IMR-90 (cell line): ENCODE measurements at regions not wholly inside any gene's neighbourhood (a gene's known extent, or its start where the extent isn't known, plus 50 kb on each side); places are given as distances from the start of the nearest gene placed in this dataset.
A peak's percentile ranks its signal among the peaks of the same experiment; 100 is the strongest.

Source experiments
- ATAC-seq: fragments of 200-7000 bp; cut with Tn5 transposase; 2 replicates; pipeline ENCODE4 v1.9.1; 2020; ENCODE audit warnings: low read depth, mild to moderate bottlenecking, moderate library complexity
- BruUV-seq: library from RNA; stranded (reverse); fragments of 400-500 nt; replicated peaks from 2 replicates; lab custom pipeline; 2021; lab: Mats Ljungman, UMichigan
- CTCF ChIA-PET: fragments of 300-600 bp; formaldehyde crosslinking; extraction: SDS; loops from one replicate; lab custom pipeline; 2021; ENCODE audit warnings: antibody characterized with exemption; lab: Yijun Ruan, JAX
- POLR2A ChIA-PET: fragments of 300-600 bp; sonication (Branson Sonifier 250); formaldehyde crosslinking; loops from one replicate; lab custom pipeline; 2022; ENCODE audit warnings: antibody characterized with exemption; ENCODE audit not compliant: unreplicated experiment; lab: Charles Lee
- DNase-seq: peaks from one replicate; pipeline ENCODE4 v3.0.0; 2013
- H2AFZ ChIP-seq: replicated peaks from 2 replicates; pipeline ENCODE3; 2013; ENCODE audit warnings: low read length, mild to moderate bottlenecking; ENCODE audit not compliant: poor library complexity
- H2AK5ac ChIP-seq: 2 replicates; pipeline ENCODE4 v1.6.1; 2013; ENCODE audit warnings: low read depth, low read length, inconsistent platforms
- H2AK9ac ChIP-seq: replicated peaks from 2 replicates; pipeline ENCODE3; 2013; ENCODE audit warnings: mild to moderate bottlenecking, low read depth, low read length, moderate library complexity; ENCODE audit not compliant: poor library complexity
- H2BK120ac ChIP-seq: 2 replicates; pipeline ENCODE4 v1.6.1; 2013; ENCODE audit warnings: low read depth, low read length, inconsistent platforms
- H2BK15ac ChIP-seq: 3 replicates; pipeline ENCODE4 v1.6.1; 2013; ENCODE audit warnings: low read depth, low read length, inconsistent platforms
- H2BK20ac ChIP-seq: 2 replicates; pipeline ENCODE4 v1.6.1; 2013; ENCODE audit warnings: low read depth, mild to moderate bottlenecking, inconsistent platforms, low read length, moderate library complexity
- H2BK5ac ChIP-seq: 2 replicates; pipeline ENCODE4 v1.6.1; 2013; ENCODE audit warnings: mild to moderate bottlenecking, low read depth, low read length, inconsistent platforms; ENCODE audit not compliant: poor library complexity, severe bottlenecking
- H3K14ac ChIP-seq: replicated peaks from 2 replicates; pipeline ENCODE4 v1.6.1; 2013; ENCODE audit warnings: low read depth, low read length, inconsistent platforms
- H3K18ac ChIP-seq: 2 replicates; pipeline ENCODE4 v1.6.1; 2013; ENCODE audit warnings: low read depth, low read length, control low read depth
- H3K23ac ChIP-seq: 2 replicates; pipeline ENCODE4 v1.6.1; 2013; ENCODE audit warnings: low read depth, low read length, inconsistent platforms
- H3K27ac ChIP-seq: 2 replicates; pipeline ENCODE4 v1.5.1; 2013; ENCODE audit warnings: mild to moderate bottlenecking, control low read depth, low read length; ENCODE audit not compliant: insufficient read depth
- H3K27me3 ChIP-seq: 2 replicates; pipeline ENCODE4 v1.6.1; 2013; ENCODE audit warnings: low read length; ENCODE audit not compliant: control insufficient read depth, insufficient read depth
- H3K36me3 ChIP-seq: 2 replicates; pipeline ENCODE4 v1.6.1; 2013; ENCODE audit warnings: low read length, mixed read lengths; ENCODE audit not compliant: control insufficient read depth, insufficient read depth
- H3K4ac ChIP-seq: 2 replicates; pipeline ENCODE4 v1.6.1; 2013; ENCODE audit warnings: low read depth, low read length, inconsistent platforms
- H3K4me1 ChIP-seq: 2 replicates; pipeline ENCODE4 v1.6.1; 2013; ENCODE audit warnings: low read length, mixed read lengths; ENCODE audit not compliant: control insufficient read depth, insufficient read depth
- H3K4me2 ChIP-seq: 2 replicates; pipeline ENCODE4 v1.6.1; 2013; ENCODE audit warnings: low read depth, mild to moderate bottlenecking, control low read depth, low read length, moderate library complexity
- H3K4me3 ChIP-seq: 2 replicates; pipeline ENCODE4 v1.5.1; 2013; ENCODE audit warnings: low read depth, mild to moderate bottlenecking, control low read depth, low read length, moderate library complexity; ENCODE audit not compliant: insufficient read depth
- H3K56ac ChIP-seq: 2 replicates; pipeline ENCODE4 v1.6.1; 2013; ENCODE audit warnings: low read length, inconsistent platforms; ENCODE audit not compliant: insufficient read depth; ENCODE audit errors: extremely low read depth
- H3K79me1 ChIP-seq, 2 experiments: 2 replicates each; pipeline ENCODE4 v1.6.1; 2013; ENCODE audit warnings: low read length in 2 of 2, inconsistent platforms in 1 of 2, low read depth in 1 of 2
- H3K9ac ChIP-seq: 2 replicates; pipeline ENCODE4 v1.6.1; 2013; ENCODE audit warnings: low read depth, low read length, control low read depth
- H3K9me1 ChIP-seq: 2 replicates; pipeline ENCODE4 v1.6.1; 2013; ENCODE audit warnings: low read length, inconsistent platforms; ENCODE audit not compliant: insufficient read depth
- H3K9me3 ChIP-seq: 2 replicates; pipeline ENCODE4 v1.6.1; 2013; ENCODE audit warnings: low read length; ENCODE audit not compliant: control insufficient read depth, insufficient read depth
- H4K20me1 ChIP-seq: 2 replicates; pipeline ENCODE4 v1.6.1; 2013; ENCODE audit warnings: low read length, inconsistent platforms; ENCODE audit not compliant: insufficient read depth
- H4K5ac ChIP-seq: 2 replicates; pipeline ENCODE4 v1.6.1; 2013; ENCODE audit warnings: mild to moderate bottlenecking, low read depth, low read length, control low read depth
- H4K8ac ChIP-seq, 2 experiments: 2 replicates each; pipeline ENCODE4 v1.6.1; 2013; ENCODE audit warnings: low read depth in 2 of 2, low read length in 2 of 2, control low read depth in 1 of 2, inconsistent platforms in 1 of 2
- H4K91ac ChIP-seq: 2 replicates; pipeline ENCODE4 v1.6.1; 2013; ENCODE audit warnings: low read depth, low read length, inconsistent platforms; ENCODE audit not compliant: insufficient read depth
- BHLHE40 ChIP-seq: fragments of 150-350 bp; IDR thresholded peaks from 2 replicates; pipeline ENCODE4 v1.6.1; 2016; ENCODE audit warnings: mild to moderate bottlenecking, low read depth, low read length
- CEBPB ChIP-seq: IDR thresholded peaks from 2 replicates; pipeline ENCODE4 v1.6.1; 2012; ENCODE audit warnings: low read depth, low read length, improper control_type of control experiment
- CHD1 ChIP-seq: IDR thresholded peaks from 2 replicates; pipeline ENCODE4 v1.6.1; 2012; ENCODE audit warnings: low read depth, low read length, improper control_type of control experiment
- FOS ChIP-seq: fragments of 150-350 bp; IDR thresholded peaks from 2 replicates; pipeline ENCODE4 v1.6.1; 2016; ENCODE audit warnings: low read depth, low read length
- MAFK ChIP-seq: IDR thresholded peaks from 2 replicates; pipeline ENCODE4 v1.6.1; 2012; ENCODE audit warnings: low read depth, low read length, improper control_type of control experiment
- POLR2A ChIP-seq: IDR thresholded peaks from 2 replicates; pipeline ENCODE4 v1.6.1; 2012; ENCODE audit warnings: mild to moderate bottlenecking, low read depth, low read length
- RAD21 ChIP-seq: IDR thresholded peaks from 2 replicates; pipeline ENCODE4 v1.6.1; 2012; ENCODE audit warnings: low read length, improper control_type of control experiment
- RFX5 ChIP-seq: IDR thresholded peaks from 2 replicates; pipeline ENCODE4 v1.8.0; 2012; ENCODE audit warnings: low read depth, mild to moderate bottlenecking, low read length, moderate library complexity
- WGBS, 2 experiments: methylation state at CpG; one replicate each; pipeline versions ENCODE4 v1.1.5 to v1.1.7; 2013; ENCODE audit warnings: missing lambda C conversion rate in 2 of 2; ENCODE audit not compliant: insufficient read length in 1 of 2; ENCODE audit errors: extremely low coverage in 2 of 2; 5-methylcytosine and 5-hydroxymethylcytosine counted together
- dilution Hi-C: fragments of 300-500 bp; cut with HindIII; formaldehyde crosslinking; loops from one replicate; pipeline ENCODE4 v1.14.3; 2018; ENCODE audit warnings: low sequenced_read_pairs; ENCODE audit not compliant: unreplicated experiment
- in situ Hi-C: fragments of 300-500 bp; cut with MboI; formaldehyde crosslinking; loops from 3 replicates; pipeline ENCODE4 v1.14.3; 2019; ENCODE audit warnings: low sequenced_read_pairs, inconsistent platforms, mixed read lengths
- intact Hi-C: fragments of 100-400 bp; cut with micrococcal nuclease; formaldehyde crosslinking; loops from 2 replicates; pipeline ENCODE4 v1.10.0; 2022
- TF ChIP-seq, protein P1 (sequence below): fragments of 150-350 bp; IDR thresholded peaks from 2 replicates; pipeline ENCODE4 v1.6.1; 2017; ENCODE audit warnings: mild to moderate bottlenecking, antibody characterized with exemption, low read length, low read depth

DNA sequence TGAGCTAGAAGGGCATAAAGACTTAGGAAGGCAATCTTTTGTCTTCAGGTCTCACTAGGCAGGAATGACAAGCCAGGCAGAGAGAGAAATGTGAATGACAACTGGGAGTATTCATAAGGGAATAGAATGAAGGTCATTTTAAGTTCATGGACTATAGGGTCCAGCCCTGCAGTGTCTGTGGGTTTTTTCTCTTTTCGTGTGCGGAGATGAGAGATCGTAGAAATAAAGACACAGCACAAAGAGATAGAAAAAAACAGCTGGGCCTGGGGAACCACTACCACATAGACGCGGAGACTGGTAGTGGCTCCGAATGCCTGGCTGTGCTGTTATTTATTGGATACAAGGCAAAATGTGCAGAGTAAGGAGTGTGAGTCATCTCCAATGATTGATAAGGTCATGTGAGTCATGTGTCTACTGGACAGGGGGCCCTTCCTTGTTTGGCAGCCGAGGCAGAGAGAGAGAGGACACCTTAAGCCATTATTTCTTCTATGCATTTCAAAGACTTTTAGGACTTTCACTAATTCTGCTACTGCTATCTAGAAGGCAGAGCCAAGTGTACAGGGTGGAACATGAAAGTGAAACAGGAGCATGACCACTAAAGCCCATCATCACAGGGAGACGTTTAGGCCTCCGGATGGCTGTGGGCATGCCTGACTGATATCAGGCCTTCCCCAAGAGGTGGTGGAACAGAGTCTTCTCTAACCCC is 921.8 kb upstream of the PCDH10 start:
- Histone ChIP-seq H3K9me3 (0 out of 2 replicates have a peak, but pooled peaks cover 2% of the 10 kb centered on the region), H3K4me1 (no peaks in the 10 kb centered on the region), H3K23ac (no peak overlapping the region), H3K27ac (no peak overlapping the region), H2AK9ac (no peak overlapping the region), H3K79me1 (no peaks in the 10 kb centered on the region), H3K4me2 (no peak overlapping the region), H3K36me3 (no peaks in the 10 kb centered on the region), H3K27me3 (no peaks in the 10 kb centered on the region), H2AFZ (peak overlapping the region; percentile 44), H2BK20ac (no peak overlapping the region), H4K5ac (no peak overlapping the region), H2AK5ac (no peak overlapping the region), H3K56ac (no peak overlapping the region), H2BK15ac (no peak overlapping the region), H3K9me1 (no peaks in the 10 kb centered on the region), H3K14ac (no peak overlapping the region), H2BK120ac (no peak overlapping the region), H4K8ac (no peak overlapping the region), H4K91ac (no peak overlapping the region), H4K20me1 (no peaks in the 10 kb centered on the region), H3K4ac (no peak overlapping the region), H2BK5ac (no peak overlapping the region), H3K4me3 (0 out of 2 replicates have a peak overlapping the region, but pooled peaks have one; percentile 11), H3K9ac (no peak overlapping the region), H3K18ac (no peak overlapping the region)
- 100% methylated on average over 3 of the region's 9 CpGs; no CpG with 5 or more reads in 1 of the 2 experiments for WGBS, 2 experiments
- CTCF ChIA-PET: no interaction called here
- TF ChIP-seq CHD1 (no peak), RFX5 (no peak), RAD21 (no peak), FOS (no peak), POLR2A (no peak), MAFK (no peak), CEBPB (no peak), BHLHE40 (no peak)
- TF ChIP-seq, protein P1, sequence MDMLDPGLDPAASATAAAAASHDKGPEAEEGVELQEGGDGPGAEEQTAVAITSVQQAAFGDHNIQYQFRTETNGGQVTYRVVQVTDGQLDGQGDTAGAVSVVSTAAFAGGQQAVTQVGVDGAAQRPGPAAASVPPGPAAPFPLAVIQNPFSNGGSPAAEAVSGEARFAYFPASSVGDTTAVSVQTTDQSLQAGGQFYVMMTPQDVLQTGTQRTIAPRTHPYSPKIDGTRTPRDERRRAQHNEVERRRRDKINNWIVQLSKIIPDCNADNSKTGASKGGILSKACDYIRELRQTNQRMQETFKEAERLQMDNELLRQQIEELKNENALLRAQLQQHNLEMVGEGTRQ: no peak
- ATAC-seq (no peak), DNase-seq (no peak)
- intact Hi-C loops: no loop called here
- no TSS peak for BruUV-seq
- dilution Hi-C loops: no loop called here
- POLR2A ChIA-PET: no interaction called here
- in situ Hi-C loops: no loop called here
